H7 (cell line): ENCODE measurements at regions not wholly inside any gene's neighbourhood (a gene's known extent, or its start where the extent isn't known, plus 50 kb on each side); places are given as distances from the start of the nearest gene placed in this dataset.
A peak's percentile ranks its signal among the peaks of the same experiment; 100 is the strongest.

Source experiments
- DNase-seq: peaks from one replicate; pipeline ENCODE4 v3.0.0; 2012
- H3K27me3 ChIP-seq: 2 replicates; pipeline ENCODE4 v1.6.0; 2011; ENCODE audit warnings: mild to moderate bottlenecking, low read length; ENCODE audit not compliant: control insufficient read depth, insufficient read depth
- H3K36me3 ChIP-seq: replicated peaks from 2 replicates; pipeline ENCODE4 v1.5.1; 2011; ENCODE audit warnings: low read length; ENCODE audit not compliant: control insufficient read depth, insufficient read depth
- H3K4me3 ChIP-seq: 2 replicates; pipeline ENCODE4 v1.5.1; 2011; ENCODE audit warnings: low read depth, mild to moderate bottlenecking, control low read depth, low read length, moderate library complexity; ENCODE audit not compliant: insufficient read depth

DNA sequence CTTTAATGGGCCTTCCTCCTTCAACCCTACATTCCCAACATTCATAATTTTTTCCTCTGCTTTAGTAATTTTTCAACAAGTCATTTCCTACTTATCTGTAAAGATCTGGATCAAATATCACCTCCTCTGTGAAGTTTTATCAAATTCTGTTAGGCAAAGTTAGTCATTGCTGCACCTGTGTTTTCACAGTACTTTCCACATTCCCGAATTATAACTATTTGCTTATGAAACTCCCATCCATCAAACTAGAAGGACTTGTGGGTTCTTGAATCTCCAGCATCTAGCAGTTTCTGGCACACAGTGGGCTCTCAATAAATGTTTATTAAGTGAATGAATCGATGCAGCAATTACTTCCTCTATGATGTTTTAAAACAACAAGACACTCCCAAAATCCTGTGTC, 257.6 kb downstream of the HDGFL1 start:
- no peaks in the 10 kb centered on the region for H3K36me3 ChIP-seq
- no peaks in the 10 kb centered on the region for H3K27me3 ChIP-seq
- H3K4me3 ChIP-seq, result no peak overlapping the region
- no peak for DNase-seq

DNA sequence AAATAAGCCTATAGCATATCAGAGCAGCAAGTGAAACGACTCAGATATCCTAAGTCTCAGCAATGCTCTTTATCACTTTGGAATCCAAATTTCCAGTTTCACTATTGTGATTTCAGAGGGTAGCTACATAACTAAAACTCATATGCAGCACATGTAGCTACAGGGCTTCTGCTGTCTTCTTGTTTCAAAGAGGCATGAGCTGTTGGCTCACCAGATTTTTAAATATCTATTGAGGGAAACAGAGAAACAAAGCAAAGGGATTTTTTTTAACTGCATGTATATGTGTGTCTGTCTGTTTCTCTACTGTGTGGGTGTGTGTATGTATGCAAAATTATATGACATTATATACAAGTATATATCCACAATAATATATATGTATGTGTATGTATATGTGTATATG, 258.4 kb downstream of the HDGFL1 start:
- no peaks in the 10 kb centered on the region for H3K27me3 ChIP-seq
- H3K36me3 ChIP-seq, result no peaks in the 10 kb centered on the region
- H3K4me3 ChIP-seq, result no peak overlapping the region
- DNase-seq, result no peak

DNA sequence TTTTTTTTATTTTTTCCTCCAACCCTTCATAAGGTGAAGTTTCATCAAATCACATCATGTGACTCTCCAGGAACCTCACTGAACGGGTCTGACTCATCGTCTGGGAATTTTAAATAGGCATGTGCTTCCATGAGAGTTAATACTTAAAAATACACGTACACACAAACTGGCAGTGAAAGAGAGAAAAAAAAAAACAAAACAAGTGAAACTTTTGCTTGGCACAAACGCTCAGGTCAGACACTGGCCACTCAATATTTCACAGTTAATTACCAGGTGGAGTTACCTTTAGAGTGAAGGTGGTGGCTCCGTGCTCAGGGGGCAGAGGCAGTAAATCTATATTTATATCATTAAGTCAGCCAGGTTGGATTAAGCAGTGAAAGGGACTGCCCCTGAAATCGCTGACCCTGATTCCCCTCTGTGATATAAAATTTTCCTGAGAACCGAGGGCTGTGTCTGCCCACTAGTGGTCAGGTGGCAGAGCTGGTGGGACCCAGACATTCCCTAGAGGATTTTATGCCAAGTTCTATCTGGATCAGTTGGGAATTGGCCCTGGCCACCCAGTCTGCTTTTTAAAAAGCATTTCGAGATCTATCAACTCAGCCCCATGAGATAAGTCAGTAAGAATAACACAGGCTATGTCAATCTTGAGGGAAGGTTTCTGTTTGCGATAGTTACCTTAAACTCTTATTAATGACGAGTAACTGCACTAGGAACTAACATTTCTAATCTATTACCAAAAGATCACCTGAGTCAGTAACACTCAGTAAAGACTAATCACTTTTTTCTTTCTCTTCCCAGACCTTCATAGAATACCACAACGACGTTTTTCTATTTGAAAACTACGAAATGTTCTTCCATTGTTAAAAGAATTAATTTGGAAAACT, 259.1 kb downstream of the HDGFL1 start:
- Histone ChIP-seq H3K36me3 (no peaks in the 10 kb centered on the region), H3K27me3 (no peaks in the 10 kb centered on the region), H3K4me3 (no peak overlapping the region)
- peak; percentile 69 for DNase-seq

DNA sequence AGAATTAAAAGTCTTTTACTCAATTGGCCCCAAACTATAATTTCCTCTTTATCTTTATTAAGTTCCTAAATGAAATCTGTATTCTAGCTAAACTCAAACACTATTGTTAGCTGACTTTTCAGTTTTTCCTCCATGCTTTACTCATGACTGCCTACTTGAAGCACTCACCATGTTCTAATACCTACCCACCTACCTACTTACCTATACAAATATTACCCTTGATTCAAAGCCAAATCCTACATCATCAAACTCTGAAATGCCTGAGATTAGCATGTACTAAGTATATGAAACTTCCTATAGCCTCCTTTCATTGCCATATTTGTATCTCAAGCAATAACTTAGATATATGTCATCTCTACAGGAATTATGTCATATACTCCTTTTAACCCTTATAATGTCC, 259.7 kb downstream of the HDGFL1 start:
- H3K27me3 ChIP-seq, result no peaks in the 10 kb centered on the region
- no peak overlapping the region for H3K4me3 ChIP-seq
- DNase-seq, result no peak
- no peaks in the 10 kb centered on the region for H3K36me3 ChIP-seq

DNA sequence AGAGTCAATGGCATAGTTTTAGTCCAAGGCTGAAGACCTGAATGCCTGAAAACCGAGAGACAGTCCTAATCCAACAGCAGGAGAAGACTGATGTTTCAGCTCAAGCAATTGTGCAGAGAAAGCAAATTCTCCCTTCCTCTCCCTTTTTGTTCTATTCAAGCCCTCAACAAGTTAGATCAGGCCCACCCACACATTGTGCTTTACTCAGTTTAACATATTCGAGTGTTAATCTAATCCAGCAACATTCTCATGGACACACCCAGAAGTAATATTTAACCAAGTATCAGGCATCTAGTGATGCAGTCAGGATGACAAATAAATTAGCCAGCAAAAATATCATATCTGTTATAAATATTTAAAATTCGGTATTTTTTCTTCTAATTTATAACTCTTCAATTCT, 261.1 kb downstream of the HDGFL1 start:
- no peak for DNase-seq
- Histone ChIP-seq H3K36me3 (no peaks in the 10 kb centered on the region), H3K4me3 (no peak overlapping the region), H3K27me3 (no peaks in the 10 kb centered on the region)

DNA sequence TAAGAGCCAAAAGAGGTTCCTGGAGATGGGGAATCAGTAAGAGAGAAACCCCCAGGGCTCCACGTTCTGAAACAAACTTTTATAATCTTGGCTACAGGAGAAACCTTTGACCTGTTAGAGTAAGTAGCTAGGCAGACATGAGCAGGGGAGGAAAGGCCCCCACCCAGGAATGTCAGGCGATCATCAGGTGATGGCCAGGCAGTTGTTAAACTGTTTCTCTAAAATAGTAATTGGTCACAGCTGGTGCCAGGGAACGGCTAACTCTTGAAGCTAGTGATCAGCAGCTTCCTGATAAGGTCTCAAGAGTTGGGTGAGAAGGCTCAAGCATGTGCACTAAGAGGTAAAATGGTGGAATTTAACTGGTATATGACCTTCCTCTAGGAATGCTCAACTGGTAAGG, 263.8 kb downstream of the HDGFL1 start:
- Histone ChIP-seq H3K36me3 (no peaks in the 10 kb centered on the region), H3K4me3 (no peak overlapping the region), H3K27me3 (no peaks in the 10 kb centered on the region)
- DNase-seq, result no peak

DNA sequence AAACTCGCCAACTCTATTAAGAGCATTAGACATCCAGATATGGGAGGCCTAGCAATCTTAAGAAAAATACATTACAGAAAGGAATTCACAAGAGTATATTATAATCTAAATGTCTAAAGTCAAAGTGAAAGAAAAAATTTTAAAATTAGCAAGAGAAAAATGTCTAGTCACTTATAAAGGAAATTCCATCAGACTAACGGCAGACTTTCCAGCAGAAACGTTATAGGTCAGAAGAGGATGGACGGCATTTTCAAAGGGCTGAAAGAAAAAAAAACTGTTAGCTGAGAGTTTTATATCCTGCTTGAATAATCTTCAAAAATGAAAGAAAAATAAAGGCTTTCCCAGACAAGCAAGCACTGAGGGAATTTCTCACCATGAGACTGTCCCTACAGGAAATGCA, 269.0 kb downstream of the HDGFL1 start:
- DNase-seq, result no peak
- H3K4me3 ChIP-seq, result no peak overlapping the region
- H3K27me3 ChIP-seq, result no peaks in the 10 kb centered on the region
- H3K36me3 ChIP-seq, result no peaks in the 10 kb centered on the region

DNA sequence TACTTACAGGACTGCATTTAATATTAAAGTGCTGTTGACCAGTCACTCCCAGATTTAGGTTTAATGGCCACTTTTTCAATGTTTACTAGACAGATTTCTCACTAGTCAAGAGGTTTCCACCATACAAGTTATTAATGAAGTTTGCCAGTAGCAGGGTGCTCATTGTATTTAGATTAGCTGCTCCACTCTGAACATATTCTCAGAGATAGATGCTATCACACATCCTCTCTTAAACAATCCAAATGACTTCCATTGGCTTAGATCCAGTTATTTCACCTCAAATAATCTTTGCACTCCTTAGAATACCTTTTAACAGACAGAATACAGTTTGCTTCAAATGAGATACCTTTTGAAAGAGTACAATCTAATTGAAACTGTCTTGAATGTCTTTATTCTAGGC, 276.1 kb downstream of the HDGFL1 start:
- DNase-seq, result no peak
- Histone ChIP-seq H3K36me3 (no peaks in the 10 kb centered on the region), H3K4me3 (no peak overlapping the region), H3K27me3 (no peaks in the 10 kb centered on the region)

DNA sequence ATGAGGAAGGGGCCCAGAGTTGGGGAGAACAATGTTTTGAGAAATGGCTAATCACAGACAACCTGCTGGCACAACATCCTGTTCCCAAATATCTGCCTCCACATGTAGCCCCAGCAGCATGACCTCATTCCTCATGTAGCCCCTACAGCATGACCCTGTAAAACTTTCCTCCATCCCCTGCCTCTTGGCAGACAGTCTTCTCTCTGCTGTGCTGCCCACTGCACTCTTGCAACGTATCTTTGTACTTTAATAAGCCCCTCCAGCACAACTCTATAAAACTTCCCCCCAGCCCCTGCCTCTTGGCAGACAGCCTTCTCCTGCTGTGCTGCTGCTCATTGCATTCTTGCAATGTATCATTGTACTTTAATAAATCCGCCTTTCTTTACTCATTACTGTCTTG, 278.8 kb downstream of the HDGFL1 start:
- H3K4me3 ChIP-seq, result no peak overlapping the region
- H3K36me3 ChIP-seq, result no peaks in the 10 kb centered on the region
- H3K27me3 ChIP-seq, result no peaks in the 10 kb centered on the region
- no peak for DNase-seq

DNA sequence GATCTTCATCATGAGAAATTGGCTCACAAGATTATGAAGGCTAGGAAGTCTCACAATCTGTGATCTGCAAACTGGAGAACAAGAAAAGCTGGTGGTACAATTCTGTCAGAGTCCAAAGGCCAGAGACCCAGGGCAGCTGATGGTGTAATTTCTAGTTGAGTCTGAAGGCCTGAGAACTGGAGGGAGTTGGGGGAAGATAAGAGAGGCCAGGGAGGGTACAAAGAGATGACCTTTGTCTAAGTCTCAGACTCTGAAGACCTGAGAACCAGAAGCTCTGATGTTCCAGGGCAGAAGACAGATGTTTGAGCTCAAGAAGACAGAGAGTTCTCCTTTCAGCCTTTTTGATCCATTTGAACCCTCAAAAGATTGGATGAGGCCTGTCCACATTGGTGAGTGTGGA, 280.6 kb downstream of the HDGFL1 start:
- Histone ChIP-seq H3K4me3 (no peak overlapping the region), H3K27me3 (no peaks in the 10 kb centered on the region), H3K36me3 (no peaks in the 10 kb centered on the region)
- no peak for DNase-seq

DNA sequence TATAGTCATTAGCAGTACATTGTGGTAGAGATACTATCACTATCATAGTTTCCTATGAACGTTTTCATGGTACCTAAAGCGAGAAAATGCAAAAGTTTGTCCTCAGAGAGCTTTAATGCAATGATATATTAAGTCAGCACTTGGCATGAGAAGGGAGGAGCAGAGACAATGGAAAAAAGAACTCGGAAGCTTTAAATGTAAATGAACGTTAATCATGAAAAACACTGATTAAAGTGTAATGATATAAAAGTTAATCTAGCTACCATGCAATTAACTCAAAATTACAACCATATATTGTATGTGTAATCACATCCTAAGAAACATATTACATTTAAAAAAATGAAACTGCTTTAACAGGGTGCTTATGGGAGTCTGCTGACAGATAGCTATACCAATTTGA, 282.7 kb downstream of the HDGFL1 start:
- DNase-seq, result no peak
- no peaks in the 10 kb centered on the region for H3K27me3 ChIP-seq
- no peaks in the 10 kb centered on the region for H3K36me3 ChIP-seq
- H3K4me3 ChIP-seq, result no peak overlapping the region

DNA sequence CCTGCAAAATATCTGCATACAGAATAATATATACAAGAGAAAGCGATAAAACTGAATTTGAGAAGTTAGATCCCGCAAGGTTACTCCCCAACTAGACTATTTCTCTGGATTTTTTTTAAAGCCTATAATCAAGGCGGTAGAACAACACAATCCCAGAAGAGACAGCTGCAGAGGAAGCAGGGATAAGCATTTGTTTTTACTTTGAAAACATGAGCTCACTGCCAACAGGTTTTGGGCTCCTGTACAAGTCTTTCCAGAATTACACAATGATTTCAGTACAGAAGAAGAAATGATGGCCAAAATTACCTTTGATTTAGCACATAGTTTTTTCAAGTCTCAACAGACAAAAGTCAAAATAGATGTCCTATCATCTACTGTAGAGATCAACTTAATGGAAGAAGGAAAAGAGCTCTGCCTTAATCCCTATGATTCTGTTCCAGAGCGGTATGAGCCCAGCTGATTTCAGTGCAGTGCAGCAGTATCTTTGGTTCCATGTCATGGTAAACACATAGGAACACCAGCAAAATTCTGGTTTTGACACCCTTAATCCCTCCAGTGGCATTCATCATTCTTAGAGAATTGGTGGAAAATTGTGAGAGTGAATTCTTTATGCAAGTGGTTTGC, 304.3 kb downstream of the HDGFL1 start:
- H3K27me3 ChIP-seq, result no peaks in the 10 kb centered on the region
- no peak overlapping the region for H3K4me3 ChIP-seq
- no peaks in the 10 kb centered on the region for H3K36me3 ChIP-seq
- DNase-seq, result no peak

DNA sequence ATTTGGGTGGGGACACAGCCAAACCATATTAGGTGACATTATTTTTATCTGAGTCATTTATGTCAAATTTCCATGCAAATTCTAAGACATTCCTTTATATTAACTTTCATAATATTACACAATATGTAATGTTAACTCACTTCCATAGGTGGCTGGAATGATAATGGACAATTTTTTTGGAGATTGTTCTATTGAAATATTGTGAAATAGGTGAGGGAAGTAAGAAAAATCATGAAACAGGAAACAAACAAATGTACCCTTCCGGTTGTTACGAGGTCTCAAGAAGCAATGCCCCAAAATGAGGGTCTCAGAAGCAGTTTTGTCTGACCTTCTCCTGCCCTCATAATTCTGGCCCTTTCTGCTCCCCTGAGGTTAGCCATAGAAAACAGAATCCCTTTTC, 306.5 kb downstream of the HDGFL1 start:
- H3K36me3 ChIP-seq, result no peaks in the 10 kb centered on the region
- DNase-seq, result no peak
- H3K4me3 ChIP-seq, result no peak overlapping the region
- no peaks in the 10 kb centered on the region for H3K27me3 ChIP-seq

DNA sequence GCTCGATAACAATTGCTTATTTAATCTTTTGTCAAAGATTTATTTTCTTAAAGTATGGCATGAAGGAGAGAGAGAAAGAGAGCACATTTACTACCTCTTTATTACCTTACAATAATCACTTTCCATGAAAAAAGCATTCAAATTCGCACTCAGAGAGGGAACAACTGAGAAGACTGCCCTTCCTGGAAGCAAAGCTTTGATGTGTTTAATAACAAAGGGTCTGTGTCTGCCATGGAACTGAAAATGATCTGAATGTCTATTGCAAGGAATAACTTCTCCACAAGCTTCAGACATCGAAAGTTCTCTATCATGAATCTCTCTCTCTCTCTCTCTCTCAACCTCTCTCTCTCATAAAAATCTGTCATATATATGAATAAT, 308.9 kb downstream of the HDGFL1 start:
- H3K4me3 ChIP-seq, result no peak overlapping the region

DNA sequence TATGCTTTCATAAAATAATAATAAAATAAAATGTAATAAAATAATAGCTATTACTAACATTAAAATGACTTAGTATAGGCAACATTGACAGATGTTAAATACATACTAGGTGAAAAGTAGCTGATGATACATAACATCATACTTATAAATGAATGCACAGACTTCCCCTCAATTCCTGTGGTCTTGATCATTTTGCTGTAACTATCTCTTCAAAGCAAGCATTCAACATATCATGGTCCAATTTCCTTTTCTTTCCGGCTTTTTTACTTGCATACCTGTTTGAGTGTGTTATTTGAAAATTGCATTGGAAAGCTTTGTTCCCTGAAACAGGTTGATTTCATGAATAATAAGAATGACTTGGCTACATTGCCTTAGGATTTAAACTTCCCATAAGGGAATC, 309.3 kb downstream of the HDGFL1 start:
- H3K27me3 ChIP-seq, result no peaks in the 10 kb centered on the region
- no peak for DNase-seq
- H3K4me3 ChIP-seq, result no peak overlapping the region
- H3K36me3 ChIP-seq, result no peaks in the 10 kb centered on the region

More for the DNA sequence above, 308.9 kb downstream of the HDGFL1 start:
- Histone ChIP-seq H3K27me3 (no peaks in the 10 kb centered on the region), H3K36me3 (no peaks in the 10 kb centered on the region)
- DNase-seq, result no peak
